Aorta (tissue), 5 donors: ENCODE measurements at regions not wholly inside any gene's neighbourhood (a gene's known extent, or its start where the extent isn't known, plus 50 kb on each side); places are given as distances from the start of the nearest gene placed in this dataset.
"Not testable (repeated sequence)": the region's sequence is repeated elsewhere in the genome, so short reads cannot be mapped to it uniquely, and the experiment has no call there.

ENCODE experiments used
- ATAC-seq: fragments of 200-7000 bp; cut with Tn5 transposase; one replicate; pipeline ENCODE4 v1.9.1; 2022; ENCODE audit warnings: moderate library complexity; ENCODE audit not compliant: low FRiP score
- DNase-seq, 2 donors: peaks; one replicate each; pipeline ENCODE4 v3.0.0-alpha.2; 2020
- H3K27ac ChIP-seq, 2 donors: one replicate each; pipeline ENCODE4 v1.5.1; 2013; ENCODE audit warnings: low read length in 2 of 2, mild to moderate bottlenecking in 2 of 2, moderate library complexity in 2 of 2, control low read depth in 1 of 2, inconsistent platforms in 1 of 2, low read depth in 1 of 2
- H3K27me3 ChIP-seq, 2 donors: one replicate each; pipeline ENCODE4 v1.6.1; 2013; ENCODE audit warnings: control low read depth in 1 of 2, low read length in 1 of 2, mild to moderate bottlenecking in 1 of 2, moderate library complexity in 1 of 2; ENCODE audit not compliant: insufficient read depth in 2 of 2, control insufficient read depth in 1 of 2
- H3K36me3 ChIP-seq, 2 donors: one replicate each; pipeline ENCODE4 v1.6.1; 2013; ENCODE audit warnings: control low read depth in 1 of 2, low read length in 1 of 2, mild to moderate bottlenecking in 1 of 2; ENCODE audit not compliant: insufficient read depth in 2 of 2, control insufficient read depth in 1 of 2
- H3K4me1 ChIP-seq, 2 donors: one replicate each; pipeline ENCODE4 v1.6.1; 2013; ENCODE audit warnings: low read length in 2 of 2, control low read depth in 1 of 2, mild to moderate bottlenecking in 1 of 2, moderate library complexity in 1 of 2; ENCODE audit not compliant: insufficient read depth in 2 of 2, control insufficient read depth in 1 of 2
- H3K4me3 ChIP-seq, 2 donors: one replicate each; pipeline ENCODE4 v1.5.1; 2013; ENCODE audit warnings: low read length in 2 of 2, control low read depth in 1 of 2, mild to moderate bottlenecking in 1 of 2
- H3K9me3 ChIP-seq: one replicate; pipeline ENCODE4 v1.6.1; 2013; ENCODE audit warnings: mild to moderate bottlenecking, low read length; ENCODE audit not compliant: control insufficient read depth
- WGBS, 2 donors: extraction: QIAGEN DNeasy Blood & Tissue Kit; methylation state at CpG; one replicate each; pipeline ENCODE4 v1.1.7; 2013; 5-methylcytosine and 5-hydroxymethylcytosine counted together
- intact Hi-C, 2 donors: fragments of 100-400 bp; cut with DNase I; formaldehyde crosslinking; loops; one replicate each; pipeline versions ENCODE4 v1.14.2 to v1.15.0; 2022
- donor health status: healthy with polysubstance abuse.
- donor health status: Bipolar disorder and iron deficiency.
- donor health status: DM: no; HTN: no; CAD: no.
- donor health status: DM: no; HTN: no; CAD: no.
- donor health status: DM: yes; HTN: yes; CAD: no.

GRCh38 chr3:18211116-18211515, 214.0 kb downstream of the SATB1 start:
- Histone ChIP-seq H3K4me1 (no peaks in the 10 kb centered on the region), H3K9me3 (no peaks in the 10 kb centered on the region), H3K27ac (no peak overlapping the region), H3K36me3 (no peaks in the 10 kb centered on the region), H3K27me3 (no peaks in the 10 kb centered on the region), H3K4me3 (no peak overlapping the region)
- ATAC-seq (no peak), DNase-seq (no peak)
- WGBS, 2 donors = 42 to 58% methylated on average over 1 of the region's 1 CpG
- intact Hi-C loops = no loop called here

- intact Hi-C loops = no loop called here
- Histone ChIP-seq H3K4me1 (no peaks in the 10 kb centered on the region), H3K27me3 (no peaks in the 10 kb centered on the region), H3K9me3 (no peaks in the 10 kb centered on the region), H3K27ac (no peak overlapping the region), H3K36me3 (no peaks in the 10 kb centered on the region), H3K4me3 (no peak overlapping the region)
- 76 to 78% methylated on average over 3 of the region's 3 CpGs for WGBS, 2 donors
- DNase-seq (no peak), ATAC-seq (no peak)
These were observed 216.3 kb downstream of the SATB1 start for GRCh38 chr3:18208856-18209255.

GRCh38 chr3:18208091-18208490, 217.0 kb downstream of the SATB1 start:
- DNase-seq = no peak
- 78 to 89% methylated on average over 2 of the region's 2 CpGs for WGBS, 2 donors
- ATAC-seq = no peak

GRCh38 chr3:18207226-18207625, 217.9 kb downstream of the SATB1 start:
- intact Hi-C loops = no loop called here
- H3K4me1 ChIP-seq = no peaks in the 10 kb centered on the region
- no peak overlapping the region for H3K4me3 ChIP-seq
- ATAC-seq (no peak), DNase-seq (no peak)
- 90 to 92% methylated on average over 3 of the region's 3 CpGs for WGBS, 2 donors
- H3K27me3 ChIP-seq = no peaks in the 10 kb centered on the region
- no peaks in the 10 kb centered on the region for H3K36me3 ChIP-seq
- no peaks in the 10 kb centered on the region for H3K9me3 ChIP-seq
- H3K27ac ChIP-seq = no peak overlapping the region

More at GRCh38 chr3:18208091-18208490, 217.0 kb downstream of the SATB1 start:
- Histone ChIP-seq H3K27ac (no peak overlapping the region), H3K36me3 (no peaks in the 10 kb centered on the region), H3K4me3 (no peak overlapping the region), H3K27me3 (no peaks in the 10 kb centered on the region), H3K9me3 (no peaks in the 10 kb centered on the region), H3K4me1 (no peaks in the 10 kb centered on the region)
- intact Hi-C loops = no loop called here

GRCh38 chr3:18205701-18206100, 219.4 kb downstream of the SATB1 start:
- 91% methylated on average over 9 of the region's 9 CpGs for WGBS, 2 donors
- DNase-seq, H3K4me1 ChIP-seq, intact Hi-C loops, ATAC-seq, H3K4me3 ChIP-seq, H3K9me3 ChIP-seq, H3K36me3 ChIP-seq, H3K27ac ChIP-seq, H3K27me3 ChIP-seq: not testable (repeated sequence)

GRCh38 chr3:18201315-18201714, 223.8 kb downstream of the SATB1 start:
- ATAC-seq (no peak), DNase-seq (no peak)
- no peaks in the 10 kb centered on the region for H3K9me3 ChIP-seq
- H3K36me3 ChIP-seq = no peaks in the 10 kb centered on the region
- H3K27me3 ChIP-seq = no peaks in the 10 kb centered on the region
- H3K4me1 ChIP-seq = no peaks in the 10 kb centered on the region
- H3K27ac ChIP-seq = no peak overlapping the region
- intact Hi-C loops = no loop called here
- no peak overlapping the region for H3K4me3 ChIP-seq

- Histone ChIP-seq H3K36me3 (no peaks in the 10 kb centered on the region), H3K27ac (no peak overlapping the region), H3K4me1 (no peaks in the 10 kb centered on the region), H3K4me3 (no peak overlapping the region), H3K27me3 (no peaks in the 10 kb centered on the region), H3K9me3 (peaks cover 1% of the 10 kb centered on the region)
- intact Hi-C loops = no loop called here
- ATAC-seq (no peak), DNase-seq (no peak)
These were observed 225.4 kb downstream of the SATB1 start for GRCh38 chr3:18199757-18200156.

GRCh38 chr3:18195836-18196235, 229.3 kb downstream of the SATB1 start:
- intact Hi-C loops = no loop called here
- ATAC-seq (no peak), DNase-seq (no peak)
- Histone ChIP-seq H3K27me3 (no peaks in the 10 kb centered on the region), H3K9me3 (peaks cover 1% of the 10 kb centered on the region), H3K36me3 (no peaks in the 10 kb centered on the region), H3K27ac (no peak overlapping the region), H3K4me3 (no peak overlapping the region), H3K4me1 (no peaks in the 10 kb centered on the region)

GRCh38 chr3:18194431-18194830, 230.7 kb downstream of the SATB1 start:
- DNase-seq (no peak), ATAC-seq (no peak)
- H3K9me3 ChIP-seq = peaks cover 1% of the 10 kb centered on the region
- H3K4me3 ChIP-seq = no peak overlapping the region
- H3K27me3 ChIP-seq = no peaks in the 10 kb centered on the region
- no peaks in the 10 kb centered on the region for H3K4me1 ChIP-seq
- no peak overlapping the region for H3K27ac ChIP-seq
- intact Hi-C loops = no loop called here
- WGBS, 2 donors = 68 to 71% methylated on average over 4 of the region's 4 CpGs
- H3K36me3 ChIP-seq = no peaks in the 10 kb centered on the region

GRCh38 chr3:18190646-18191045, 234.5 kb downstream of the SATB1 start:
- DNase-seq = no peak
- peaks cover 1% of the 10 kb centered on the region for H3K9me3 ChIP-seq
- H3K27me3 ChIP-seq = no peaks in the 10 kb centered on the region
- H3K36me3 ChIP-seq = no peaks in the 10 kb centered on the region
- H3K4me3 ChIP-seq = no peak overlapping the region
- H3K4me1 ChIP-seq = no peaks in the 10 kb centered on the region
- intact Hi-C loops = no loop called here
- ATAC-seq = no peak
- H3K27ac ChIP-seq = no peak overlapping the region
